ENCODE measurements at regions not wholly inside any gene's neighbourhood (a gene's known extent, or its start where the extent isn't known, plus 50 kb on each side); places are given as distances from the start of the nearest gene placed in this dataset.

DNA sequence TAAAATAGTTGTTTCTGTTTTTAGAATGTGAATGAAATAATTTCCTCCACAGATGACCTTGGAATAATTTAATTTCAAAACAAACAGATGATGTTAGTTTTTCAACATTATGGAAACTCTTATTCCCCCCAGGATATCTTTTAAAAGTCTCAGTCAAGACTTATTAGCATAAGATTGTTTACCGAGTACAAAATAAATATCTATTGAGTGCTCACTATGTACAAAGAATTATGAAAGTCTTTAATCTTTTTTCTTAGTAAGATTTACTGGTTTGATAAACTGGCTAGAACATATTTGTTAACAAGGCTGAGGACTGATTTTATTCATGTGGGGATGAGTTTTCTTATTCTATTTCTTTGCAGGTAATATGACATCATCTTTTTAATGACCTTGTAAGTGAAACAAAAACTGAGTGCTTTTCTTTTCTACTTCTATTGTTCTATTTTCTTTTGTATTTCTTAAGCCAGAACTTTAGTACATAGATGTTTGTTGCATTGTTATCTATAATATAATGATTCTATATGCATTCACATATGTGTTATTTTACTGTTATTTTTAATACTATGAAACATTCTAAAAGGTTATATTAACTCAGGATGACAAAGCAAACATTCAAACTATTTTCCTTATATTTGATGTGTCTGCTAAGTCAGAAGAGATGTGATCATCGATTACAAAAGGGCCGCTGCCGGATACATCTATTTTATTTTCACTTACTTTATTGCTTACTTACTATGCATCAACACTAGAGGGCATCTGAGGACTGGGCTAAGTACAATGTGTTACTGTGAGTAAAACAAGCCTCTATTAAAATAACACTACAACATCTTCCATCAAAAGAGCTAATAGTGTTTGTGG lies 111.0 kb upstream of the ARHGAP42 start:
- H3K4me3 ChIP-seq = no peak overlapping the region
- peaks cover 0 to 21% (median 0%) of the 10 kb centered on the region in 3 donors for H3K4me1 ChIP-seq
- no peaks in the 10 kb centered on the region for H3K9me3 ChIP-seq
- H3K36me3 ChIP-seq = no peaks in the 10 kb centered on the region
- 10 to 20% methylated on average over 4 of the region's 4 CpGs for WGBS, 2 donors
- H3K27ac ChIP-seq = no peak overlapping the region
- no peaks in the 10 kb centered on the region for H3K27me3 ChIP-seq
- intact Hi-C loops (cut with DNase I) = loop anchor here (5.0 kb wide), 2 partner anchors 281 to 356 kb away; no protein-coding TSS in a partner anchor
- TF ChIP-seq POLR2A (IDR thresholded peaks at IDR 0.05) = no peak
- TF ChIP-seq, protein P1, sequence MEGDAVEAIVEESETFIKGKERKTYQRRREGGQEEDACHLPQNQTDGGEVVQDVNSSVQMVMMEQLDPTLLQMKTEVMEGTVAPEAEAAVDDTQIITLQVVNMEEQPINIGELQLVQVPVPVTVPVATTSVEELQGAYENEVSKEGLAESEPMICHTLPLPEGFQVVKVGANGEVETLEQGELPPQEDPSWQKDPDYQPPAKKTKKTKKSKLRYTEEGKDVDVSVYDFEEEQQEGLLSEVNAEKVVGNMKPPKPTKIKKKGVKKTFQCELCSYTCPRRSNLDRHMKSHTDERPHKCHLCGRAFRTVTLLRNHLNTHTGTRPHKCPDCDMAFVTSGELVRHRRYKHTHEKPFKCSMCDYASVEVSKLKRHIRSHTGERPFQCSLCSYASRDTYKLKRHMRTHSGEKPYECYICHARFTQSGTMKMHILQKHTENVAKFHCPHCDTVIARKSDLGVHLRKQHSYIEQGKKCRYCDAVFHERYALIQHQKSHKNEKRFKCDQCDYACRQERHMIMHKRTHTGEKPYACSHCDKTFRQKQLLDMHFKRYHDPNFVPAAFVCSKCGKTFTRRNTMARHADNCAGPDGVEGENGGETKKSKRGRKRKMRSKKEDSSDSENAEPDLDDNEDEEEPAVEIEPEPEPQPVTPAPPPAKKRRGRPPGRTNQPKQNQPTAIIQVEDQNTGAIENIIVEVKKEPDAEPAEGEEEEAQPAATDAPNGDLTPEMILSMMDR (IDR thresholded peaks at IDR 0.05) = peak; percentile 57 to 79 (median 68)
- DNase-seq = no peak

DNA sequence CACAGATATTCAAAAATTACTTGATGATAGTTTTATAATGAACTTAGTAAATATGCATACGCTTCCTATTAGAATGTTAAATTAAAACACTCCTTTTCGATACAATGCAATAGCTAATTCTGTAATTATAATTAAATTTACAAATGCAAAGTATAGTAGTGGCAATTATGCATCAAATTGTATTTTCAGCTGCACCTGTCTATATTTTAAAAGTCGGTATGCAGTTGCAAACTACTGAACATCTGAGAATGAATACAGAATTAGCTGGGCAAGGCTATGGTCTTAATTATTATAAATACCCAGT lies 110.4 kb upstream of the ARHGAP42 start:
- Histone ChIP-seq H3K4me3 (no peak overlapping the region), H3K27ac (no peak overlapping the region), H3K4me1 (peaks cover 0 to 21% (median 0%) of the 10 kb centered on the region in 3 donors), H3K9me3 (no peaks in the 10 kb centered on the region), H3K36me3 (no peaks in the 10 kb centered on the region), H3K27me3 (no peaks in the 10 kb centered on the region)
- TF ChIP-seq, protein P1 (IDR thresholded peaks at IDR 0.05) = no peak
- no peak for TF ChIP-seq POLR2A (IDR thresholded peaks at IDR 0.05)
- 53 to 57% methylated on average over 3 of the region's 3 CpGs for WGBS, 2 donors
- no peak for DNase-seq
- intact Hi-C loops (cut with DNase I) = loop anchor here (5.0 kb wide), 2 partner anchors 281 to 356 kb away; no protein-coding TSS in a partner anchor

DNA sequence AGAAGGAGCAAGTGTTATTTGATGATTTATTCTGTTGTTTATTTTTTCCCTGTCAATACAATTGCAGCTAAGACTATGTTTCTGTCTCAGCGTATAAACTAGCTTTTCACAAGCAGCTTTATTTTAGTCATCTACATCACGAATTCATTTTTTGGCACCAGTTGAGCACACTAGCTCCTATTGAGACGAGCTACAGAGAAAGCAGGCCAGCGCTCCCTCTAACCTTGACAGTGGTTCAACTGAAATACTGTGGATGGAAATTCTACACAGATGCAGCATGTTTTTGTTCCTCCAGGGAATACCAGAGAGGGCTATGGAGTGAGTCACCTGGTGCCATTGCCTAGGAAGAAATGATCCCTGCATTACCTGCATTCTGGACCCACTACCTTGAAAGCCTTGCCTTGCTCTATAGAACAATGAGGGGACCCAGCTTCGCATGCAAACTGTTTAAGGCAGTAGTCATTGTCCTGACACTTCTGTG lies 108.2 kb upstream of the ARHGAP42 start:
- Histone ChIP-seq H3K27ac (peak overlapping the region in 1 of 4 donors; percentile 26), H3K27me3 (no peaks in the 10 kb centered on the region), H3K9me3 (no peaks in the 10 kb centered on the region), H3K36me3 (no peaks in the 10 kb centered on the region), H3K4me3 (no peak overlapping the region), H3K4me1 (peaks cover 0 to 16% (median 0%) of the 10 kb centered on the region in 3 donors)
- TF ChIP-seq, protein P1 (IDR thresholded peaks at IDR 0.05) = no peak
- WGBS, 2 donors = 47 to 70% methylated on average over 5 of the region's 5 CpGs
- no peak for DNase-seq
- intact Hi-C loops (cut with DNase I) = loop anchor here (5.0 kb wide), 2 partner anchors 278 to 353 kb away; no protein-coding TSS in a partner anchor

DNA sequence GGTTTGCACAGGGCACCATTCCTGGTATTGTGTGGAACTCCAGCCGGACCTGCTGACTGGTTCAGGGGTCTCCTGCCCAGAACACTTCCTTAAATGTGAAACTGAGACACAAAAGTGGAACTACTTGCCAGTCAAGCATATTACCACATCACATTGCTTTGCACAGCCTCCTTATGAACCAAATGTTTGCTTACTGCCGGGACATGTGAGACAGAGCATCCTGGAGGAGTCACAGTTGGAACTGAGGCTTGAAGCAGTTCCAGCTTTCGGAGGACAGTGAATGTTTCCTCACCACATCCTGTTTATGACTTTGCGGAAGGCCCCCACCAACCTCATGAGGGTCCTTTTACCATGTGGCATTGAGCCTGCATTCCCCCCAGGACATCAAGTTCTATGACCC lies 105.8 kb upstream of the ARHGAP42 start:
- no peak overlapping the region for H3K4me3 ChIP-seq
- no peak overlapping the region for H3K27ac ChIP-seq
- no peaks in the 10 kb centered on the region for H3K36me3 ChIP-seq
- H3K27me3 ChIP-seq = no peaks in the 10 kb centered on the region
- DNase-seq = no peak
- 45 to 57% methylated on average over 4 of the region's 4 CpGs for WGBS, 2 donors
- intact Hi-C loops (cut with DNase I) = loop anchor here (10.0 kb wide), 1 partner anchor 93 kb away; no protein-coding TSS in a partner anchor
- peaks cover 0 to 12% (median 0%) of the 10 kb centered on the region in 3 donors for H3K4me1 ChIP-seq
- no peaks in the 10 kb centered on the region for H3K9me3 ChIP-seq
- no peak for TF ChIP-seq POLR2A (IDR thresholded peaks at IDR 0.05)
- TF ChIP-seq, protein P1 (IDR thresholded peaks at IDR 0.05) = no peak

Measured in esophagus squamous epithelium (tissue), 5 donors.